CMK (cell line): ENCODE measurements at regions not wholly inside any gene's neighbourhood (a gene's known extent, or its start where the extent isn't known, plus 50 kb on each side); places are given as distances from the start of the nearest gene placed in this dataset.
"Not testable (repeated sequence)": the region's sequence is repeated elsewhere in the genome, so short reads cannot be mapped to it uniquely, and the experiment has no call there.

Source experiments
- DNase-seq: peaks from one replicate; pipeline ENCODE4 v3.0.0-alpha.2; 2010; ENCODE audit warnings: low read depth

DNA sequence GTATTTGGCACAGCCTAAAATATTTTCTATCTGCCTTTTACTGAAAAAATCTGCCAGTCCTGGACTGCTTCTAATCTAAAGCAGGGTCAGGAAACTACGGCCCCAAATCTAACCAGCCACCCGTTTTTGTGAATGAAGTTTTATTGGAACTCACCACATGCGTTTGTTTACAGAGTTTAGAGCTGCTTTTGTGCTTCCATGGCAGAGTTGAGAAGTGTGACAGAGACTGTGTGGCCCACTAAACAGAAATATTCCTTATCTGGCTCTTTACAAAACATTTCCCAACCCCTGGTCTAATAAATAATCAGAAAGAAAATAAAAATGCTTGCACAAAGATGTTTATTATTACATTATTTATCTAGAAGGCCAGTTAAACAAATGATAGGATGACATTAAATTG, 110.2 kb downstream of the COPRS start:
- no peak for DNase-seq

DNA sequence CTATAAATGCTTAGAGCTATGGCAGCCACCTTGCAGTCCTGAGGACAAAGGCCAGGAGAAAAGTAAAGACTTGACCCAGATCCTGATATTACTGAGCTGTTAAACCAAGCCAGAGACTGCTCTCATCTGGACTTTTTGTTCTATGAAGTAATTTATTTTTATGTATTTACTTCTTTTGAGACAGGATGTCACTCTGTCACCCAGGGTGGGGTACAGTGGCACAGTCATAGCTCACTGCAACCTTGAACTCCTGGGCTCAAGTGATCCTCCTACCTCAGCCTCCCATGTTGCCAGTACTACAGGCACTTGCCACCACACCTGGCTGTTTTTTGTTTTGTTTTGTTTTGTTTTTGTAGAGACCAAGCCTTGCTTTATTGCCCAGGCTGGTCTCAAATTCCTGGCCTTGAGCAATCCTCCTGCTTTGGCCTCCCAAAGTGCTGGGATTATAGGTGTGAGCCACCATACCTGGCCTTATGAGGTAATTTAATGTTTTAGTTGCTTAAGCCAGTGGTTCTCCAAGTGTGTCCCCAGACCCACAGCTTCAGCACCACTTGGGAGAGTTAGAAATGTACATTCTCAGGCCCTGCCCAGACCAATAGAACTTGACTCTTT, 112.1 kb downstream of the COPRS start:
- DNase-seq: no peak

DNA sequence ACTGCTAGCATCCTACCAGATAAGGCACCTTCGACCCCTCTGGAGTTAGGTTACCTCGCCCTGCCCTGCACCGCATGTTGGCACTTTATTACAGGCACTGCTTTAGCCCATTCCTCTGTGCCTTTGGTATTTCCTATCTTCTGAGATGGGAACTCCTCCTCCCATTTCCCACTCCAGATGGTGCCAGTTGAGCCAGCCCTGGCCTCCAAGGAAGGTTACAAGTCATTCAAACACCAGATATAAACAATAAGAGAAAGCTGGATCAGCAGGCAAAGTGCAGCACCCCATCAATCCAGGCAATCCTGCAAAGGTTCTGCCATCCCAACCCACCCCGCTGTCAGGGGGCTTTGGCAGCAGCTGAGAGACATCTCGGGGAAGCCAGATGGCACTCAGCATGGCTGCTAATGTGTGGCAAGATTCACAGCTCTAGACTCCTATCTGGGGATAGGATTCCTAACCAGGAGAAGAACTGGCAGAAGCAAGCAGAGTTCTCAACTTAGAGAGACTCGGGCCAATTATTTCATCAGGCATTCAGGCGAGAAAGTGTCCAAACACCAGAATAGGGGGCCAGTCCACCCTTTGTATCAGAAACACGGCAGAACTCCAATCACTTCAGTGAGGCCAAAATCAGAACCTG, 113.0 kb downstream of the COPRS start:
- DNase-seq: no peak

DNA sequence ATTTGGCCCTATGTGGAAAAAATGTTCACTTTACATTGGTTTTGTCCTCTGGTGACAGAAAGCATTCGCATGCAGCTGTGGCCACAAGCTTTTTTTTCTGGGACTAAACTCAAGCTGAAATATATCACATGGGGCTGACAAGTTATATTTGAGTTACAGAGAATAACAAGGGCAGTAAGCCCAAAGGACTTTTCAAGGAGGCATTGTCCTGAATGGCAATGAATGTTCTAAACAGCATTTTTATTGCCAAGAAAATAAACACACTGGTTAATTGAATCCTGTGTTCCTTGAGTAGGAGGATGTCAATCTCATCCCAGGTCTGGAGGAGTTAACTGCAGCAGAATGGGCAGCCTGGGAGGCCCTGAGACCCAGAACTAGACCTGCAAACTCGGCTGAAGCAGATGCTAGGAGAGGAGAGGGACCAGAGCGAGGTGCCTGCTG, 114.5 kb downstream of the COPRS start:
- no peak for DNase-seq

DNA sequence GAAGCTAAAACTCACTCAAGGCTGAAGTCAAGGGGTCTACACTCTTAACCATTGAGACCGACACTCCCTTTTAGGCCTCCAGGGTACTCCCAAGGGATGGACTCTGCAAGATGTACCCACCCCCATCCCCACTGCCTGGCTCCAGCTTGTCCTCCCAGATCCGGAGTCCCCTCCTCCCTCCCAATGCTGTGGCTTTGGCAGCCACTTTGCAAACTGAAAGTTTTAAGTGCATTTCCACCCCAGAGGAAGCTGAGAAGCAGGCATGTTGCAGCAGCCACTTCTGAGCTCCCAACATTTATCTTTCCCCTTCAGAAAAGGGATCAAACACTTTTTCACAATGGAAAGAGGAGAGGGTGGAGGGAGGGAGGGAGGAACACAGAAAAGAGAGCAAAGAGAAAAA, 115.2 kb downstream of the COPRS start:
- no peak for DNase-seq

DNA sequence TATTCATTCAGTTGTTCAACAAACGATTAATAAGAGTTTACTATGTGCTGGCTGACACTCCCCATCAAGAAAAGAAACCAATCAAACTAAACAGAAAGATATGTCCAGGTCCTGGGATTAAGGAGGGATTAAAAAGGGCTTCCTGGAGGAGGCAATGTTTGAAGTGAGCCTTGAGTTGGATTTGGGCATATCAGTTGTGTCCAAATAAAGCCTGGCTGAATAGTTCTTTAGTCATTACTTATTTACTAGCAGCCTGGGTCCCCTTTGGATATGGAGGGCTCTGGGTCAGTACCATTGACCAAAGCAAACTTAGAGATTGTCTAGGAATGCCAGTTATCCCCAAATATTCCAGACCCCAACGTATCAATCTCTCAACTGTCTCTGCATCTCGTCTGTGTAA, 117.7 kb downstream of the COPRS start:
- no peak for DNase-seq

DNA sequence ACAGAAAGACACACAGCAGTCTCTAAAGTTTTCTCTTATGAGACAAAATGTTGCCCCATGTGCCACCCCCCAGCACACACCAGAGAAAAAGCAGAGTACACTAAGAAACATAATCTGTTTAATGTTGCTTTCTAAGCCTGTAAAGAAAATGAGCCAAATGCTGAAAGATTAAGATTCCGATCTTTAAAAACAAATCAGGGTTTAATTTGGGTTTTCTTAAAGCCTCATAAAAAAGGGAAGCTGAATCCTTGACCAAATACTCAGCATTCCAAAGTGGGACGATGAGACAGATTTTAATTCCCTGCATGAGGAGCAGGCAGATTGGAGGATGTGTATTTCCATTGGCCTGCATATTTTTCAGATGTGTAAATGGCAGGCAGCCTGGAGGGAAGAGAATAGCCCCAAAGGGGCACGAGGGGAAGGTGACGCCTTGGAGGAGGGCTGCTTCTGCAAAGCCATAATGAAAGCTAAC, 118.4 kb downstream of the COPRS start:
- DNase-seq: no peak

DNA sequence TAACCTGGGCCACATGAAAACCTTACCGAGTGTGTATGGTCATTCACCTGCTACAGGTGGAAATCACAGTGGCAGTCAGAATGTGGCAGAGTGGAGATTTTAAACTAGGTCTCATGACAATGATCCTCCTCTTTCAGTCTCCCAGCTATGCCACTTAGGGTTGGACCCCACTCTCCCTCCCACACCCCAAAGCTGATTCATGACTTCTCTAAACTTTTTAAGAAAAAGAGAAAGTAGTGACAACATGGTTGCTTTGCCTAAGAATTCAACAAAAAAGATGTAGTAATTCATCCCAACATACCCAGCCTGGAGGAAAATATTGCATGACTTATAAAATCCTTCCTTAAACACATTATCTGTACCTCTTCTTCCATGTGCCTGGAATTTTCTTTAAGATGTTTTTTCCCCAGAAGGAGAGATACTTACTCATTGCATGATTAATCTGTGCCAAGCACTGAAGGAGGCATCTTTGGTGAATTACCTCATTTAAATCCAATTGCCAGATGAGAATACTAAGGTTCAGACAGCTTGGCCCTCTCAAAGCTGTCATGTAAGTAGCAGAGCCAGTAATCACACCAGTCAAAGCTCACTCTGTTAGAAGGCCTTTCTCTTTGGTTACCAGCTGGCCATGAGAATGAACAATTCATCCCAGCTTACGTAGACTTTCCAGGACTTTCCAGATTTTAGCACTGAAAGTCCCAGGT, 119.9 kb downstream of the COPRS start:
- no peak for DNase-seq

DNA sequence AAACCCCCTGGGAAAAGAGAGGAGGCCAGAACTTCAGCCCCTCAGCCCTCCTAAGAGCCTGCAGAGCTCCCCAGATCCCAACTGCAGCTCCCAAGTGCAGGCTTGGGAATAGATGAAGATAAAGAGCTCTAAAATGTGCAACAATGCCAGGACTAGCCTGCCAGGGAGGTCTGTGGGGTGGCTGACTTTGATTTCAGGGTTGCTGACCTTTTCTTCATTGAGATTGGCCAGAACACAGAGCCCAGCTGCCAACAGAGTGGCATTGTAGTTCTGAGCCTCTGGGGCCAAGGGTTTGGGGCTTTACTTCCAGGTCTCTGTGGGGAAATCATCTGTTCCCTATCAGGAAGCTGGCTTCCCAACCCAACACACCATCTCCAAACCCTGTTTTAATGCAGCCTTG, 120.6 kb downstream of the COPRS start:
- DNase-seq: no peak

DNA sequence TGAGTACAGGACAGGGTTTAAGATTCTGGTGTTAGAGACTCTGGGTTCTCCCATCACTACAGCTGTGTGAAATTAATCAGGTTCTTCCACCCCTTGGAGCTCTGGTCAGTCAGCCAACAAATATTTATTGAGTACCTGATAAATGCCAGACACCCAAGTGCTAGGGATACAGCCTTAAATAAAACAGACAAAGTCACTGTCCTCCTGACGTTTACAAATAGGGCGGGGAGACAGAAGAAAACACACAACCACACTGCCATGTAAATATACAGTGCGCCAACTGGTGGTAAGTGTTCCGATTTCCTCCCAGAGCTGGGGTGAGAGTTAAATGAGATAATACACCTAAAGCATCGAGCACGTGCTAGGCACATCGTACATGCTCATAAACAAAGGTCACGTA, 121.0 kb downstream of the COPRS start:
- no peak for DNase-seq

DNA sequence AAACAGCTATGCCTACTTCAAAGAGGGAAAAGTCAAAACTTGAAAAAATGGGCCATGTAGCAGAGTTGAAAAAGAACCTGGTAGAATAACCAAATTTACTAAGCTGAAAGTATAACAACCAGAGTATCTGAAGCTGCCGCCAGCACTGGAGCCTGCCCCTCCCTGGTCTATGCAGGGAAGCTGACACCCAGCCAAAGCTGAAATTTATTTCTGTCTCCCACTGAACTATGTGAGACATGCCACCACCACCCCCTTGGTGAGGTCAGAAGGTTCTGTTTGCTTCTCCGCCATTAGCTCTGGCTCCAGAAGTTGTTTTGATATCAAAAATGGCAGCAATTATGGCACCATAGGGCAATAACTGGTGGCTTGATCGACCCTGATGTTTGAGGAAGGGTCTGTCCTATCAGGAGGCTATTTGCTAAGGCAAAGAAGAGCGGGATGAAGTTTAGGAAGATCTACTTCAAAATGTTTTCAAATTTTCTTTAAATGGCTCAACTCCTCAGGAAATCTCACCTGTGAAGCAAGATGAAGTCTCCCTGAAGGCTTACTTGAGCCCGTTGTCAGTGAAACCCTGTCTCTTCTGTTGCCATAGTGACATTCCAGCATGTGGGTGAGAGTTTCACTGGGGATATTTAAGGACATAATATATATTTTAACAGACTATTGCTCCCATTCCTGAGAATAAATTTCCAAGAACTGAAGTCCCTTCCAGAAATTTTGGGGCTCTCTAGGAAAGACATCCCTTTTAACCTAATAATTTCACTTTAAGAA, 122.0 kb downstream of the COPRS start:
- no peak for DNase-seq

DNA sequence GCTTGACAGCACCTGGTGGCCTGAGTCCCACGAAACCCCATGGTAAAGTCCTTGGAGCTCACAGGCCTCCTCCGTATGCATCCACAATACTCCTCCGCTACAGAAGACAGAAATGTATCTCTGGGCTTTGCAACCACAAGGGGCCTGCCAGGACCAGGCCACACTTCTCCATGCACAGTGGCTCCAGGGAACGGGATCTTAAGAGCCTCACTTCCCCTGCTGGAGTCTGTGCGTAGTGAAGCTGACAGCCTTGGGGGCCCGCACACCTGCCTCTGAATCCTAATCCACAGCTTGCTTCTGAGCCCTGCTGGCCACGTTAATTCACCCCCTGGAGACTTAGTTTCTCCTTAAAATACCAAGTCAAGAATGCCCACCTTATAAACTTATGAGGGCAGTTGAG, 125.7 kb downstream of the COPRS start:
- no peak for DNase-seq

DNA sequence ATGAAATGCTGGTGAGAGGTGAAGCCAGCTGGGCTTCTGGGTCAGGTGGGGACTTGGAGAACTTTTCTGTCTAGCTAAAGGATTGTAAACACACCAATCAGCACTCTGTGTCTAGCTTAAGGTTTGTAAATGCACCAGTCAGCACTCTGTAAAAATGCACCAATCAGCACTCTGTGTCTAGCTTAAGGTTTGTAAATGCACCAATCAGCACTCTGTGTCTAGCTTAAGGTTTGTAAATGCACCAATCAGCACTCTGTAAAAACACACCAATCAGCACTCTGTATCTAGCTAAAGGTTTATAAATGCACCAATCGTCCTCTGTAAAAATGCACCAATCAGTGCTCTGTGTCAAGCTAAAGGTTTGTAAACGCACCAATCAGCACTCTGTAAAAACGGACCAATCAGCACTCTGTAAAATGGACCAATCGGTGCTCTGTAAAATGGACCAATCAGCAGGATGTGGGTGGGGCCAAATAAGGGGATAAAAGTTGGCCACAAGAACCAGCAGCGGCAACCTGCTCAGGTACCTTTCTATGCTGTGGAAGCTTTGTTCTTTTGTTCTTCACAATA, 127.4 kb downstream of the COPRS start:
- DNase-seq: not testable (repeated sequence)

DNA sequence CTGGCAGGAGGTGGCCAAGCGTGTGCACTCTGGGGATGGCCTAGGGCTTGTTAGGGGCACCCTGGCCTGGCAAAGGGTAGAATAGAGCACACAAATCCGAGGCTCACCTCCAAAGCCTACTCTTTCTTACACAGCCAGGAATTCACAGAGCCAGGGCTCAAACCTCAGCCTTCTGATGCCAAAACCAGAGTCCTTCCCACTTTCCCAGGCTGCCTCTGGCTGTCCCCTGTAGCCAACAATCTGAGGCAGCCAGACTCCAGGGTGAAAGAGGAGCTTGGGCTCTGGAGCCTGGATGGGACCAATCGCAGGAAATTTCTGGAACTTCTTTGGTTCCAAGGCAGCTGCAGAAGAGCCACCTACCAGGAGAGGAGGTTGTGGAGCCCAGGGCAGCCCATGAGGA, 127.9 kb downstream of the COPRS start:
- DNase-seq: no peak

DNA sequence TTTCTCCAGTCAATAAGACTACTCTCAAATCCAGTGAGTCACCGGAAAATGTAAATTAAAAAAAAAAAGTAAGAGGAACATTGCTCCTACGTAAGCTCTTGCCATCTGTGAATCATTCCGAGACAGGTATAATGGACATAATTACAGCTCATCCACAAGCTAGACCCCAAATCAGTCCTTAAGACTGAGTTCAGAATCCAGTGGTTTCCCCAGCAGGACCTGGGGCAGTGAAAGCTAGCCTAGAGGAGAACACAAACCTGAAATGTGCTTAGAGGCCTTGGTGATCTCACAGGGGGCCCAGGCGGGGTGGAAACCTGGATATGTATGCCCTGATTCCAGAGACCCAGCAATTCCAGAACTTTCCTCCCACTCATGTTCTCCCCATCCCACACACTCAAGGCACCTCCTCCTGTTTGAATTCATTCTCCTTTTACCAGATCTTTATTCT, 132.0 kb downstream of the COPRS start:
- DNase-seq: no peak

DNA sequence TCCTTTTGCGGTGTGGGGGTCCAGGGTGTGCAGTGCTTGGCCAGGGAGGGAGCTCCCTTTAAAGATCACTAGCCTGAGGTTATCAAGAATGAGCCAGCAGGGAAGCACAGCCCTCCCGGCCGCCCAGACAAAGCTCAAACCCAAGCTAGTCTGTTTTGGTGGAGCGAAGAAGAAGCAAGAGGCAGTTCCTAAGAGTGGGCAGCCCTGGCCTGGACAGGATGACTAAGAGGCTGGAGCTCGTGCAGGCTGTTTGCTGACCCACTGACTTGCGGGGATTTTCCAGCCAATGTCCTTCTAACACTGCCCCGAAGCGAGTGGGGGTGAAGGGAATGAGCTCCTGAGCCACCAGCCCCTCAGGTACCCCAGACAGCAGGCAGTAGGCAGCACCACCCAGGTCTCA, 134.4 kb downstream of the COPRS start:
- DNase-seq: no peak

DNA sequence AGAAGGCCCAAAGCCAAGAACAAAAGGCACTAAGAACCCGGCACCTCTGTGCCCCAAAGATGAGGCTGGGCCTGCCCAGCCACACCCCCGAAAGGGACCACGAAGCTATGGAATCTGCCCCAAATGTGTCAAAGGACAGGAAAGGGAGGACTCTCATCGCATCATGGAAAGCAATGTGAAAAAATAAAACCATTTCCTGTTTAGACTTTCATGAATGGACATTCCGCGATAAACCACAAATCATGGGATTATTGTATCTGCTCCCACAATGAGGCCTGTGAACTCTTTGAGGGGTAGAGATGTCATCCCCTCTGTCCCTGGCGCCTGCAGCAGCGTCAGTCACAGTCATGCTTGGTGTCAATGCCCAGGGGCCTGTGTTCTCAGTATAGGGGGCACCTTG, 135.0 kb downstream of the COPRS start:
- no peak for DNase-seq

DNA sequence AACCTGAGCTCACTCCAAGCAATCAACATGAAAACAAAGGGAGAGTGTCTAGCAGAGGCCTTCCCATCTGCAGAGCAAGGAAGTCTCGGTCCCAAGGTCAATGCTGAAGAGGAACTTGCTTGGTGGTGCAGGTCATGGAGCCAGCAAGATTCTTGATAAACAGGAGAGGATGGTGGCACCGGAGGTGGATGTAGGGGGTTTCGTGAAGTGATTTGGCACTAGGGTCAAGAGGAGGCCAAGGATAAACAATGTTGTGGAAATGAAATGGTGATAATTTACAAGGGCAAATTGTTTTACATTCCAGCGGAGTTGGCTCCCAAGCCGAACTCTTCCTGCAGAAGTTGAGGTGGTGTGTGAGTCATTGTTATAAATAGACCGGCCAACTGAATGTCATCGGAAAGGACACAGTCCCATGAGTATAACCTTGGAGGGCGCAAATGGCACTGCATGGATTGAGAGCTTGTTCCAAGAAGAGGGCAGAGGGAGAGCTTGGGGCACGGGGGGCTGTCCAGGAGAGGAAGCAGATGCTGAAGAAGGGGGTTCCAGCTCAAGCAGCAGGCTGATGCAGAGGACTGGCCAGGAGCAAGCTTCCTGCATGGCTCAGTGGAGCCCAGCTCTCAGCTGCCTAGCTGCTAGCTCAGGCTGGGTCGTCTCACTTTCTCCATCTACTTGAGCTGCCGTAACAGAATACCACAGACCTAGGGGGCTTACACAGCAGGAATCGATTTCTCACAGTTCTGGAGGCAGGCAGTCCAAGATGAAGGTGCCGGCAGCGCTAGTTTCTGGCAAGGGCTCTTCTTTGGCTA, 136.6 kb downstream of the COPRS start:
- no peak for DNase-seq

DNA sequence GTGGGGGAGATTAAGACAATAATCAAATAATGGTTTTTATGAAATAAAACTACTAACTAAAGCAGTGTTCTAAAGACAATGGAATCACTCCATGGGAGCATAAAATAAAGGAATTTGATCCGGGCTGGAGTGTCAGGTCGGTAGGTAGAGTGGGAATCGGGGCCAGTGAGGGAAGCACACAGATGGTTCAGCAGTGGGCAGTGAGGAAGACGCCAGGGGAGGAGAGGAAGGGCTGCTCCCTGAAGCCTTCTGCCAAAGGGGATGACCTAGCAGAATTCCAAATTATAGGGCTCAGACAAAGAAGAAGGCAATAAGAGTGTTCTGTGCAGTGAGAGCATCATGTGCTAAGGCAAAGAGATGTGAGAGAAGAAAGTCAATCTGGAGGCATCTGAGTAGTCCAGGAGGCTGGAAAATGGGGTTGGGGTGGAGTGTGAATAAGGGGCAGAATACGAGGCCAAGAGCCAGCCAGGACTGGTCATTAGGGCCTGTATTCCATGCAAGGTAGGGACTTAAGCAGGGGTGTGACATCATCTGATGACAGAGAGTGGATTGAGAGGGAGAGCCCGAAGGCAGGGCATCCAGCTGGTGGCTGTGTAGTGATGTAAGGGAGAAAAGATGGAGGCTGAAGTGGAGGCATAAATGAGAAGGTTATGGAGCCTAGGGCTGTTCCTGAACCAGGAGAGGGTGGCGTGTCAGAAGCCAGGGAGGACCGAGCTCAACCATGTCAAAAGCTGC, 137.6 kb downstream of the COPRS start:
- no peak for DNase-seq

DNA sequence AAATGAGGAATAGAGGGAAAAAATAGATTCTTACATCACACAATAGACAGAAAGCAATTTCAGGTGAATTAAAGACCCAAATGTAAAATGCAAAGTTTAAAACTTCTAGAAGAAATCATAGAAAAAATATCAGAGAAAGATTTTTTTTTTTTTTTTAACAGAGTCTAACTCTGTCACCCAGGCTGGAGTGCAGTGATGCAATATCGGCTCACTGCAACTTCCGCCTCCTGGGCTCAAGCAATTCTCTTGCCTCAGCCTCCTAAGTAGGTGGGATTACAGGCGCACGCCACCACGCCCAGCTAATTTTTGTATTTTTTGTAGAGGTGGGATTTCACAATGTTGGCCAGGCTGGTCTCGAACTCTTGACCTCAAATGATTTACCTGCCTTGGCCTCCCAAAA, 141.8 kb downstream of the COPRS start:
- not testable (repeated sequence) for DNase-seq

DNA sequence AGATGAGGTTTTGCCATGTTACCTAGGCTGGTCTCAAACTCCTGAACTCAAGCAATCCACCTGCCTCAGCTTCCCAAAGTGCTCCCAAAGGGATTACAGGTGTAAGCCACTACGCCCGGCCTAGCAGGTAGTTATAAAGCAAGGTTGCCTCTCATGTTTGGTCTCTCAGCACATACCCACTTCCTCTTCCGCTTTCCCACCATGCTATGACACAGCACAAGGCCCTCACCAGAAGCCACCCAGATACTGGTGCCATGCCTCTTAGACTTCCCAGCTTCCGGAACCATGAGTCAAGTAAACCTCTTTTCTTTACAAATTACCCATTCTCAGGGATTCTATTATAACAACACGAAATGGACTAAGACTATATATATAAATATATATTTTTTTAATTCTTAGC, 143.6 kb downstream of the COPRS start:
- DNase-seq: no peak
